ENCODE measurements at regions not wholly inside any gene's neighbourhood (a gene's known extent, or its start where the extent isn't known, plus 50 kb on each side); places are given as distances from the start of the nearest gene placed in this dataset.

DNA sequence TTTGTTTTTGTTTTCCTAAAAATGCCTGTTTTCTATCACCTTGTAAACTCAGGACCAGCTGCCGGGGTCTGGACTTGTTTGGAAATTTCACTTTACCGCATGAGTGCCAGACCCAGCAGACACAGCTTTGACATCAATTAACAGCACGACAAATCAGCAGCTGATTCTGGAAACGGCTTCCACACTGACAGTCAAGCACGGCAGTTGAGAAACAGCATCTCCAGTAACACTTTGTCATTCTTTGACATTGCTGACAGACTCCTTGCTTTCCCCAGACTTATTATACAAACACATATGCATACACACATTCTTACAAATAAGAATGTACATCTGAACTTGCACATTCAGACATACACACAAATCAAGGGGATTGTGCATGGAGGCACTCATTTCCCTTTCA, 1017.6 kb upstream of the HS3ST1 start:
- TF ChIP-seq SIN3A (IDR thresholded peaks at IDR 0.05; ENCODE audit: borderline replicate concordance, insufficient read depth, low read length) (no peak), POLR2AphosphoS5 (IDR thresholded peaks at IDR 0.05; ENCODE audit: low read depth, low read length) (no peak), TAF1 (IDR thresholded peaks at IDR 0.05; ENCODE audit: borderline replicate concordance, insufficient read depth, low read length) (no peak), FOXP2 (optimal IDR thresholded peaks at IDR 0.05; ENCODE audit: borderline replicate concordance, extremely low read depth, extremely low read length, insufficient read depth) (no peak)
- TF ChIP-seq, protein P1, sequence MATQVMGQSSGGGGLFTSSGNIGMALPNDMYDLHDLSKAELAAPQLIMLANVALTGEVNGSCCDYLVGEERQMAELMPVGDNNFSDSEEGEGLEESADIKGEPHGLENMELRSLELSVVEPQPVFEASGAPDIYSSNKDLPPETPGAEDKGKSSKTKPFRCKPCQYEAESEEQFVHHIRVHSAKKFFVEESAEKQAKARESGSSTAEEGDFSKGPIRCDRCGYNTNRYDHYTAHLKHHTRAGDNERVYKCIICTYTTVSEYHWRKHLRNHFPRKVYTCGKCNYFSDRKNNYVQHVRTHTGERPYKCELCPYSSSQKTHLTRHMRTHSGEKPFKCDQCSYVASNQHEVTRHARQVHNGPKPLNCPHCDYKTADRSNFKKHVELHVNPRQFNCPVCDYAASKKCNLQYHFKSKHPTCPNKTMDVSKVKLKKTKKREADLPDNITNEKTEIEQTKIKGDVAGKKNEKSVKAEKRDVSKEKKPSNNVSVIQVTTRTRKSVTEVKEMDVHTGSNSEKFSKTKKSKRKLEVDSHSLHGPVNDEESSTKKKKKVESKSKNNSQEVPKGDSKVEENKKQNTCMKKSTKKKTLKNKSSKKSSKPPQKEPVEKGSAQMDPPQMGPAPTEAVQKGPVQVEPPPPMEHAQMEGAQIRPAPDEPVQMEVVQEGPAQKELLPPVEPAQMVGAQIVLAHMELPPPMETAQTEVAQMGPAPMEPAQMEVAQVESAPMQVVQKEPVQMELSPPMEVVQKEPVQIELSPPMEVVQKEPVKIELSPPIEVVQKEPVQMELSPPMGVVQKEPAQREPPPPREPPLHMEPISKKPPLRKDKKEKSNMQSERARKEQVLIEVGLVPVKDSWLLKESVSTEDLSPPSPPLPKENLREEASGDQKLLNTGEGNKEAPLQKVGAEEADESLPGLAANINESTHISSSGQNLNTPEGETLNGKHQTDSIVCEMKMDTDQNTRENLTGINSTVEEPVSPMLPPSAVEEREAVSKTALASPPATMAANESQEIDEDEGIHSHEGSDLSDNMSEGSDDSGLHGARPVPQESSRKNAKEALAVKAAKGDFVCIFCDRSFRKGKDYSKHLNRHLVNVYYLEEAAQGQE (IDR thresholded peaks at IDR 0.05; ENCODE audit: insufficient read depth in 1 of 2, low read depth in 2 of 2, low read length in 2 of 2) = no peak

DNA sequence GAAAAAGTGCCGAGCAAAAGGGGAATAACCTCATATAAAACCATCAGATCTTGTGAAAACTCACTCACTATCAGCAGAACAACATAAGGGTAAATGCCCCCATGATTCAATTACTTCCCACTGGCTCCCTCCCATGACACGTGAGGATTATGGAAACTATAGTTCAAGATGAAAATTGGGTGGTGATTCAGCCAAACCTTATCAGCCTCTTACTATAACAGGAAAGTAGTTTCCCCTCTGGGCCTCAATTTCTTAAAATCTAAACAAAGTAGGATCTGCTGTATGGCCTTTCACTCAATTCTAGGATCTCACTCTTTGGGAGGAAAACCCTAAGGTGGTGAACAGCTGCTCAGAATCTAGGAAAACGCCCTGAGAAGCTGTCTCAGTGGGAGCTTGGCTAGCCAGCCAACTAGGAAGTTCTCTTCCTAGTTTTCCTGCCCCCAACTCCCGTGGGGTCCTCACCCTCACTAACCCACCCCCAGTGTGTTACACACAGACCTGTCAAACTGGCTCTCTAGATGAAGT, 1017.1 kb upstream of the HS3ST1 start:
- TF ChIP-seq POLR2AphosphoS5 (IDR thresholded peaks at IDR 0.05; ENCODE audit: low read depth, low read length) = no peak
- no peak for TF ChIP-seq SIN3A (IDR thresholded peaks at IDR 0.05; ENCODE audit: borderline replicate concordance, insufficient read depth, low read length)
- no peak for TF ChIP-seq TAF1 (IDR thresholded peaks at IDR 0.05; ENCODE audit: borderline replicate concordance, insufficient read depth, low read length)
- TF ChIP-seq, protein P1 (IDR thresholded peaks at IDR 0.05; ENCODE audit: insufficient read depth in 1 of 2, low read depth in 2 of 2, low read length in 2 of 2) = no peak
- no peak for TF ChIP-seq FOXP2 (optimal IDR thresholded peaks at IDR 0.05; ENCODE audit: borderline replicate concordance, extremely low read depth, extremely low read length, insufficient read depth)

DNA sequence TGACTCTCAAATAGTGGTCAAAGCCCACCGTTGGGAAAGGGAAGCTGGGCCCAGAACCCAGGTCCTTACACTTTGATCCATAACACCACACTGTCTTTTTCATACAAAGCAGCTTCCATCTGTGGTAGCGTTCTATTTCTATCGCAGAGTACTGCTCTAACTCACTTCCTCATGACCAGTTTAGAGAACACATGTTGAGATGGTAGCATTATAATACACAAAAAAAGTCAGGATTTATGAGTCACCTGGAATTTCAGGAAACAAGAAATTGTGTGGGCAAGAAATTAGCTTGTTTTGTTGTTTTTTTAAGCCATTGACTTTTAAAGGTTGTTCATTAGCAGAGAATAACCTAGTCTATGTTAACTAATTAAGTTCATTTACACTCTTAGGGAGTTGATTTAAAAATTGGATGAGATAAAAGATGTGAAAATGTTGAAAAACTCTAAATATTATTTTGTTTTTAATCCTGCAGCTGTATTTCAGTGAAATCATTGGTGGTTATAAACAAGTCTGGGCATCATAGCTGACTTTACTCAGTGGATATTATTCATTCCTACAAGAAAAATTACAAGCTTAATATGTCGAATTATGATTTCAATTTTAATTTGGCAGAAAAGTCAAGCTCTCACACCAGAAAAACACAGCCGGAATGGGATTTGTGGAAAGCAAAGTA, 1011.1 kb upstream of the HS3ST1 start:
- TF ChIP-seq SIN3A (IDR thresholded peaks at IDR 0.05; ENCODE audit: borderline replicate concordance, insufficient read depth, low read length) = no peak

DNA sequence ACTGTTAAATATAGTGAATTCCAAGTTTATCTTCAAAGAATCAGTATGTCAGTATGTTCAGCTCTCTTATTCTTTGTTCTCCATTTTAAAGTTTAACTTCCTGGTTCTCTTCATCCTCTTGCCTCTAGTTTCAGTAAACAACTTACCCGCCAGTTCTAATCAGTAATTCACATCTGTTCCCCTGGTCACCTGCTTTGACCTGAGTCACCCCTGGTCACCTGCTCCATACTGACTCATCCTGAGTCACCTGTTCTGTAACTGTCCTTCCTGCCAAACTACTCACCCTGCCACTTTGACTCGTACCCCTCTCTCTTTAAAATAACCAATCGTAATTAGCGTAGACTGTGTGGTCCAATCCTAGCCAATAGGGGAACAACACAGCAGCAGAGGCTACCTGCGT, 992.7 kb upstream of the HS3ST1 start:
- TF ChIP-seq TAF1 (IDR thresholded peaks at IDR 0.05; ENCODE audit: borderline replicate concordance, insufficient read depth, low read length) (no peak), FOXP2 (optimal IDR thresholded peaks at IDR 0.05; ENCODE audit: borderline replicate concordance, extremely low read depth, extremely low read length, insufficient read depth) (no peak), SIN3A (IDR thresholded peaks at IDR 0.05; ENCODE audit: borderline replicate concordance, insufficient read depth, low read length) (no peak), POLR2AphosphoS5 (IDR thresholded peaks at IDR 0.05; ENCODE audit: low read depth, low read length) (no peak)
- TF ChIP-seq, protein P1 (IDR thresholded peaks at IDR 0.05; ENCODE audit: insufficient read depth in 1 of 2, low read depth in 2 of 2, low read length in 2 of 2) = no peak

DNA sequence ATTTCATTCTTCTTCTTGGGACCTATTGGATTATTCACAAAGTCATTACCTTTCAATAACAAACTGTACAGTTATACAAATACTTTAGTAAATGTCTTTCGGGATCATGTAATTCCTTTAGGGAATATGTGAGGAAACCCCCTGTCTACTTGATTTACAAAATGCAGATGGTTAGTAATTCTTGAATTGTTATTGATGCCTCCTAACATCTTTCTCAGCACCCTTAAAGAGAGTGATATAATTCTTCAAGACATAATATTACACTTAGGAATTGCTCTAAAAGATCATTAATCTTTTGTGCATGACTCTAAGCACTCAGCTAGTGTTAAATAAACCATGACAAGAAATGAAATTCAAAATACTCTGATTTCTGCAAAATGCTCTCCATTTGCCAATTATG, 988.1 kb upstream of the HS3ST1 start:
- TF ChIP-seq TAF1 (IDR thresholded peaks at IDR 0.05; ENCODE audit: borderline replicate concordance, insufficient read depth, low read length) = no peak
- no peak for TF ChIP-seq SIN3A (IDR thresholded peaks at IDR 0.05; ENCODE audit: borderline replicate concordance, insufficient read depth, low read length)
- TF ChIP-seq POLR2AphosphoS5 (IDR thresholded peaks at IDR 0.05; ENCODE audit: low read depth, low read length) = no peak
- TF ChIP-seq, protein P1 (IDR thresholded peaks at IDR 0.05; ENCODE audit: insufficient read depth in 1 of 2, low read depth in 2 of 2, low read length in 2 of 2) = no peak
- TF ChIP-seq FOXP2 (optimal IDR thresholded peaks at IDR 0.05; ENCODE audit: borderline replicate concordance, extremely low read depth, extremely low read length, insufficient read depth) = no peak
